Tibial nerve (tissue), 4 donors: ENCODE measurements at regions not wholly inside any gene's neighbourhood (a gene's known extent, or its start where the extent isn't known, plus 50 kb on each side); places are given as distances from the start of the nearest gene placed in this dataset.

ENCODE experiments used
- EP300 ChIP-seq, 2 donors: sonication (generic); formaldehyde crosslinking; IDR thresholded peaks; one replicate each; pipeline ENCODE4 v1.6.1; 2017; ENCODE audit warnings: antibody characterized with exemption in 2 of 2, mild to moderate bottlenecking in 1 of 2
- TF ChIP-seq, protein P1 (sequence below), 5 experiments: fragments of 200-600 bp in 3 of 5; fragments of 450-650 bp in 2 of 5; sonication (generic) in 3 of 5; IDR thresholded peaks; one replicate each; pipeline ENCODE4 v1.5.1; 2016 to 2019; ENCODE audit warnings: antibody characterized with exemption in 5 of 5, mild to moderate bottlenecking in 3 of 5, moderate library complexity in 2 of 5

DNA sequence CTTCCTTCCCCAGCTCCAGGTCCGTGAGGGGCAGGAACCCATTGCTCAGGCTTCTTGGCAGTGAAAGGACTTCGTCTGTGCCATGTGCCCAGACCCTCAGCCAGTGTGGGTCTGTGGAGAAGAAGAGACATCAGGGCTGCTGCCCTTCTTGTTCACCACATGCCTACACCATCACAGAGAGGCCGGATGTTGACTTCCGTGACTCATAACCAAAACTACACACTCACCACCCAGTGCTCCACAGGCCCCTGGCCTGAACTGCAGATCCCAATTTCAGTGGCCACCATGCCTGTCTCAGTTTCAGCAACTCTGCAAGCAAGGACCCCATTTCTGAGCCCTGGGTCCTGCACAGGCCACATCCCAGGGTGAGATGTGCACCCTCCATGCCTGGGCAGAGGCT, 332.6 kb upstream of the SALL3 start:
- TF ChIP-seq, protein P1, sequence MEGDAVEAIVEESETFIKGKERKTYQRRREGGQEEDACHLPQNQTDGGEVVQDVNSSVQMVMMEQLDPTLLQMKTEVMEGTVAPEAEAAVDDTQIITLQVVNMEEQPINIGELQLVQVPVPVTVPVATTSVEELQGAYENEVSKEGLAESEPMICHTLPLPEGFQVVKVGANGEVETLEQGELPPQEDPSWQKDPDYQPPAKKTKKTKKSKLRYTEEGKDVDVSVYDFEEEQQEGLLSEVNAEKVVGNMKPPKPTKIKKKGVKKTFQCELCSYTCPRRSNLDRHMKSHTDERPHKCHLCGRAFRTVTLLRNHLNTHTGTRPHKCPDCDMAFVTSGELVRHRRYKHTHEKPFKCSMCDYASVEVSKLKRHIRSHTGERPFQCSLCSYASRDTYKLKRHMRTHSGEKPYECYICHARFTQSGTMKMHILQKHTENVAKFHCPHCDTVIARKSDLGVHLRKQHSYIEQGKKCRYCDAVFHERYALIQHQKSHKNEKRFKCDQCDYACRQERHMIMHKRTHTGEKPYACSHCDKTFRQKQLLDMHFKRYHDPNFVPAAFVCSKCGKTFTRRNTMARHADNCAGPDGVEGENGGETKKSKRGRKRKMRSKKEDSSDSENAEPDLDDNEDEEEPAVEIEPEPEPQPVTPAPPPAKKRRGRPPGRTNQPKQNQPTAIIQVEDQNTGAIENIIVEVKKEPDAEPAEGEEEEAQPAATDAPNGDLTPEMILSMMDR (IDR thresholded peaks at IDR 0.05), result no peak
- TF ChIP-seq EP300 (IDR thresholded peaks at IDR 0.05), result no peak
